Suprapubic skin (tissue), 3 donors: ENCODE measurements at regions not wholly inside any gene's neighbourhood (a gene's known extent, or its start where the extent isn't known, plus 50 kb on each side); places are given as distances from the start of the nearest gene placed in this dataset.

Experiments
- POLR2A ChIP-seq, 2 donors: fragments of 450-650 bp; IDR thresholded peaks; one replicate each; pipeline ENCODE4 v1.6.1; 2017; ENCODE audit warnings: antibody characterized with exemption in 2 of 2, mild to moderate bottlenecking in 2 of 2, moderate library complexity in 2 of 2
- TF ChIP-seq, protein P1 (sequence below), 2 donors: fragments of 200-600 bp in 1 of 2; fragments of 450-650 bp in 1 of 2; sonication (generic) in 1 of 2; IDR thresholded peaks; one replicate each; pipeline ENCODE4 v1.5.1; 2016 to 2019; ENCODE audit warnings: antibody characterized with exemption in 2 of 2, mild to moderate bottlenecking in 1 of 2, moderate library complexity in 1 of 2

DNA sequence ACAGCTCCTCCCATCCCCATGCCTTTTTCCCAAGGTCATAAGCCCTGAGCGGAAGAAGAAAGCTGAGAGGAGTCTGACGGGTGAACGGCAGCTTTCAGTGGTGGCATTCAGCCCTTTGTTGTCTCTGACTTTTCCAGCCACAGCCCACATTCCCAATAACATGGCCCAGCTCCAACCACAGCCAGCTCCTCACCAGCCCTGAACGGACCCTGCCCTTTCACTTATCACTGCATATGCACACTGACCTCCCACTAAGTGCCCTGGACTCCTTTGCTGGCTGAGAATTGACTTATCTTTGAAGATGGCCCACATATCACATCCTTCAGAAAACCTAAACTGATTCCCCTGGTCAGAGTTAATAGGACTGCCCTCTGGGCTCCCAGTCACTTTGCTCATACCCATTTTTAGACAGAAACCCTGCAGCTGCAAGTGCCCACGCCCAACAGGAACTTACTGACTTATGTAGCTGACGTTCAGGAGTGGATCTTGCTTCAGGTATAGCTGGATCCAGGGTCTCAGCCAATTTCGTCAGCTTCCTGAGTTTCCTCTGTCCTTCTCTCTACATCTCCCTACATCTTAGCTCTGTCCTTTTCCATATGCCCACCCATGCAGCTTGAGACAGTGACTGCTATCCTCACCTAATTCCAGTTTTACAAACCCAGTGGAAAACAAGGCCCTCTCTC is 348.5 kb upstream of the PROK2 start:
- no peak for TF ChIP-seq POLR2A (IDR thresholded peaks at IDR 0.05)
- TF ChIP-seq, protein P1, sequence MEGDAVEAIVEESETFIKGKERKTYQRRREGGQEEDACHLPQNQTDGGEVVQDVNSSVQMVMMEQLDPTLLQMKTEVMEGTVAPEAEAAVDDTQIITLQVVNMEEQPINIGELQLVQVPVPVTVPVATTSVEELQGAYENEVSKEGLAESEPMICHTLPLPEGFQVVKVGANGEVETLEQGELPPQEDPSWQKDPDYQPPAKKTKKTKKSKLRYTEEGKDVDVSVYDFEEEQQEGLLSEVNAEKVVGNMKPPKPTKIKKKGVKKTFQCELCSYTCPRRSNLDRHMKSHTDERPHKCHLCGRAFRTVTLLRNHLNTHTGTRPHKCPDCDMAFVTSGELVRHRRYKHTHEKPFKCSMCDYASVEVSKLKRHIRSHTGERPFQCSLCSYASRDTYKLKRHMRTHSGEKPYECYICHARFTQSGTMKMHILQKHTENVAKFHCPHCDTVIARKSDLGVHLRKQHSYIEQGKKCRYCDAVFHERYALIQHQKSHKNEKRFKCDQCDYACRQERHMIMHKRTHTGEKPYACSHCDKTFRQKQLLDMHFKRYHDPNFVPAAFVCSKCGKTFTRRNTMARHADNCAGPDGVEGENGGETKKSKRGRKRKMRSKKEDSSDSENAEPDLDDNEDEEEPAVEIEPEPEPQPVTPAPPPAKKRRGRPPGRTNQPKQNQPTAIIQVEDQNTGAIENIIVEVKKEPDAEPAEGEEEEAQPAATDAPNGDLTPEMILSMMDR (IDR thresholded peaks at IDR 0.05) = no peak
